NK-92 treated with Interleukin-12 subunit alpha and Interleukin-12 subunit beta, amount 100 ng/mL, for 24 hours (cell line): ENCODE measurements at regions not wholly inside any gene's neighbourhood (a gene's known extent, or its start where the extent isn't known, plus 50 kb on each side); places are given as distances from the start of the nearest gene placed in this dataset.

Source experiments
- DNase-seq: peaks from one replicate; lab custom pipeline; 2025; lab: John Stamatoyannopoulos, UW

GRCh38 chr1:221069986-221070385 is 190.7 kb downstream of the HLX start:
- DNase-seq, result no peak

DNA sequence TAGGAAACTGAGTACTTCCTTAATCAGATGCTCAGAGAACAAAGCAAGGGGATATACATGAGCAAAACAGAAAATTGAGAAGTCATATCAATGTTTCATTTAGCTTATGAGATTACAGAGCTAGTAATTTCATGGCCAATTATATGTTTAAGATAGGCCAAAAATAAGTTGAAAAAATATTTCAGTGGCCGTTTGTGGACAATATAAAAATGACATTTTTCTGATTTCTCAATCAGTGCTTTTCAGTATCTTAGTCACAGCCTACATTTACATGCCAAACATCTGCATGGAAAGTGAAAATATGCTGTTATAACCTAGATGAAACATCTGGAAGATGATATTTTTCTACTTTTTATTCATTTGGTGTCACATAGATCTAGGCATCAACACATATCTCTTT is 192.5 kb downstream of the HLX start:
- DNase-seq, result no peak

DNA sequence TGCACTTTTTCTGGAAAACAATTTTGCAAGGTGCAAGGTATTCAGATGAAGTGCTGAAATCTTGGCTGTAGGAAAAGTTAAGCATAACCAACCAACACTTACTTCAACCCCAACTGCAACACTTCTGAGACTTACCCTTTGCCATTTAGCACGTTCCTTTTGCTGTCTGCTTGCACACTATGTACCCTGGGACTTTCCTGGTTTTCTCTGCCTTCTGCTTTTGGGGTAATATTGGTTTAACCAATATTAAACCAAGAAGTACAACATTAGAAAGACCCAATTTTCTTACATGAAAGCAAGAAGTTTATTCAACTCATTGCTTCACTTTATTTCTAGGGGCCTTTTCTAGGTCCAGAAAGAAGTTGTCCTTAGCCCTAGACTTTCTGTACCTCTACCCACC is 193.0 kb downstream of the HLX start:
- no peak for DNase-seq

DNA sequence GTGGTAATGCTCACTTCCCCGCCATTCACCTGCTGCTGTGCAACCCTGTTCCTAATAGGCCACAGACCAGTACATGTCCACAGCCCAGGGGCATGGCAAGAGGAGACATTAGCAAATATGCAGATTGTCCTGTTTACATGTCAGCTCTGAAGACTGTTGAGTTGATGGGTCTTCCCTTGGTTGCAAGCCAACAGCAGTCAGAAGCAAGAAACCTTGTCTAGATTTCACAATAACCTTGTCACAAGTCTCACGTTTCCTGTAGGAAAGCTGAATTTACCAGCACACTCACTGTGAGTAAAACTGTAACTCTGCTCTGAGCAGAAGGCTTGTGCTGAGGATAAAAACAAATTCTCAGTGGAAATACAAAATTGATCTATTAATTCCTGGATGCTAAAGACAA is 195.1 kb downstream of the HLX start:
- DNase-seq, result no peak

GRCh38 chr1:221075911-221076310 is 196.7 kb downstream of the HLX start:
- no peak for DNase-seq

DNA sequence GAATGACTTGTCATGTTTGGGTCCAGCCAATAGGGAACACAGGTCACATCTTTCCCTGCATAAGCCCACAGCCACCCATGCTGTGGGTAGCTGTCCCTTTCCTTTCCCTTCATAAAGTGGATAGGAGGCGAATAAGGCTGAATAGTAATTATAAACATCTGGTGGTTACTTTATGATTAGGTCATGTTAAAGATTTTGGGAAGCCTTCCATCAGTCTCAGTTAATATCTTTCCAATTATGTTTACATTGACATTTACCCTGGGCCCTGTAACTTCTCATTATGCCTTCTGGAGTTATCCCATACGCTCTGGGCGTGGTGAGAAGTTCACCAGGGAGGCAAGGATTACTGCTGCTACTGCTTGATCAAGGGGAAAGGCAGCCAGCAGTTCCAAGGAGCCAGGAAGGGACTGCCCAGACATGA is 197.2 kb downstream of the HLX start:
- no peak for DNase-seq

- DNase-seq, result no peak
Observed at GRCh38 chr1:221078260-221078965, 199.2 kb downstream of the HLX start.

GRCh38 chr1:221083902-221084301 is 204.7 kb downstream of the HLX start:
- no peak for DNase-seq

- no peak for DNase-seq
Observed at GRCh38 chr1:221084681-221085080, 205.4 kb downstream of the HLX start.

DNA sequence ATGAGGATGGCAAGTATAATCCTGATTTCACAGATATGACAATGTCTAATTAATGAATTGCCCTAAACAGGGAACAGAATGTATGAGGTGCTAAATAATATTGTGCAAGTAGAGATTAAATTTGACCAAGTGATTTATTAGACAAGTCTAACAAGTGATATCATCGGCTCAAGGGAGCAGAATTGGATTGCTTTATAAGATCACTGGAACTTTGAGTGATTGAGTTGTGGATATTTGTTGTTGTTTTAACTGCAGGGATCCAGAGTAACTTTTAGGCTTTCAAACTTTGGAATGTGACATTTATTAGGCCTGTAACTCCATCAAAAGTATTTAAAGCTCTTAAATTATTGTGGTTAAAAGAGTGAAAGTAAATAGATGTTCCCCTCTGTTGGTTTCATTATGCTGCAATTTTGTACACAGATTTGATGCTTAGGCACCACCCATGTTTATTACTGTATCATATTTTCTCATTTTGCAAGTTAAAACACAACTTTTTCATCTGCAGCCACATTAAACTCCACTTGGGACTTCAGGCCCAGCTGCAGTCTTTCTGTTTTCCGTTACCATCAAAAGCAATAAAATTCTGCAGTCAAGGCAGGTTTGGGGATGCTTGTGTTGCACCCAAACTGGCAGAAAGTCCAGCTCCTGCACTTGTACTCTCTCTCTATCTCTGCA is 206.6 kb downstream of the HLX start:
- no peak for DNase-seq

DNA sequence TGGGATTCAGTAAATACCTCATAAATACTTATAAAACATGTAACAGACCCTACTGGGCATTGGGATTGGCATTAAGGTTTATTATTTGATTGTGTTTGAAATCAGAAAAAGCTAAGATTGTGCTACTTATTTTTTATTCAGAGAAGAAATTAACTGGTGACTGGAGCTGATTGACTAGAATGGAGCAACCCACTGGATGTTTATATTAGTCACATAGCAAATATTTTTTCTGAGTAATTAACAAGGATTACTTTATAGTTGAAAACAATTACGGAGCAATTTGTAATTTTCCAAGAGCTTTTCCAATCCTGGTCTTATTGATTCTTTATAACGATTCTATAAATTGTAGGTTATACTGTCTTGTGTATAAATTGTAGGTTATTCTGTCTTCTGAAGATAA is 208.7 kb downstream of the HLX start:
- no peak for DNase-seq

- DNase-seq, result no peak
Observed at GRCh38 chr1:221089273-221089672, 210.0 kb downstream of the HLX start.

DNA sequence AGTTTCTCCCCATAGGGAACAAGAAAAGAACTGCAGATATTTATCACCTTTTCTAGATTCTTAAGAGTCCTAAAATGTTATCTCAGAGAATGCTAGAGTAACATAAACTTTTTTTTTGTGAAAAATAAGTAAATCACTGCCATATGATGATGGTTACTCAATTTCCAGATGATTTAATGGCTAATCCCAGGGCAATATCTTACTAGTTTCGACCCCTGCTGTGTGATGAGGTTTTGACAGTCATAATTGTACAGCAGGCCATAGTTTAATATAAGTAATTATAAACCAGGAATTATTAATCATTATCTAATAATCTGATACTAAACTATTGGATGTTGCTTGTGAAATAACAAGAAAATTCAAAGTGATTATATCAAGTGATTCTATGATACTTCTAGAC is 210.6 kb downstream of the HLX start:
- DNase-seq, result no peak

GRCh38 chr1:221093903-221094791 is 214.9 kb downstream of the HLX start:
- DNase-seq, result no peak

DNA sequence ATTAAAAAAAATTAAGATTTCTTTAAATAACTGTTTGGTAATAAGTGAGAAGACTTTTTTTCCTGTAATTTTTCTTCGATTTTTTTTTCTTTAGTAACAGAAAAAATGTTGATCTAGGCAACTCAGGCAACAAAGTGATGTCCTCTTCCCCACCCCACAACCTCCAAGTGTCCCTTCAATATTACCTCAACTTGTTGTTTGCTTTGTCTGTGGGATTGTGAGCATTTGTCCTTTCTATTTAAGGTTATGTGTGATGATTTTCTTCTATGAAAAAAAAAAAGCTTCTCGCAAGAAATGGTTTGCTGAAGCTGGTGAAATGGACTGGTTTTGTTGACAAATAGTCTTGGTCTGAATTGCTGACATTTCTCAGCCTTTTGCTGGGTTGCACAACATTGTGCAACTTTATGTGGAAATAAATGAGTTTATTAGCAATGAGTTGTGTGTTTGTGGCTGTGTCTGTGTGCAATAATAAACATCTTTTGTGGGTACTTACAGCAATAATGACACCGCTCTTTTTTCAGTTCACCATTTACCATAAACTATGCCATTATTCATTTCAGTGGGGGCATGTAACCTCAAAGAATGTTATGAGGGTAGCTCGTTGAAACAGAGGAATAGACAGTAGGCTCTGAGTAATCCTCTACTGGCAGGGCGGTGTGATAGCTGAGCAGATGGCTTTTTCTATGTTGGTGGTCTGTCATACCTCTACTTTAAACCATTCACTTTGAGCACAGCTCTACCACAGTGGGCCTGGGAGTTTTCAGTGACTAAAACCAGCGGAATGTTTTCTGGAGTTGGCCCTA is 218.4 kb downstream of the HLX start:
- DNase-seq, result no peak

DNA sequence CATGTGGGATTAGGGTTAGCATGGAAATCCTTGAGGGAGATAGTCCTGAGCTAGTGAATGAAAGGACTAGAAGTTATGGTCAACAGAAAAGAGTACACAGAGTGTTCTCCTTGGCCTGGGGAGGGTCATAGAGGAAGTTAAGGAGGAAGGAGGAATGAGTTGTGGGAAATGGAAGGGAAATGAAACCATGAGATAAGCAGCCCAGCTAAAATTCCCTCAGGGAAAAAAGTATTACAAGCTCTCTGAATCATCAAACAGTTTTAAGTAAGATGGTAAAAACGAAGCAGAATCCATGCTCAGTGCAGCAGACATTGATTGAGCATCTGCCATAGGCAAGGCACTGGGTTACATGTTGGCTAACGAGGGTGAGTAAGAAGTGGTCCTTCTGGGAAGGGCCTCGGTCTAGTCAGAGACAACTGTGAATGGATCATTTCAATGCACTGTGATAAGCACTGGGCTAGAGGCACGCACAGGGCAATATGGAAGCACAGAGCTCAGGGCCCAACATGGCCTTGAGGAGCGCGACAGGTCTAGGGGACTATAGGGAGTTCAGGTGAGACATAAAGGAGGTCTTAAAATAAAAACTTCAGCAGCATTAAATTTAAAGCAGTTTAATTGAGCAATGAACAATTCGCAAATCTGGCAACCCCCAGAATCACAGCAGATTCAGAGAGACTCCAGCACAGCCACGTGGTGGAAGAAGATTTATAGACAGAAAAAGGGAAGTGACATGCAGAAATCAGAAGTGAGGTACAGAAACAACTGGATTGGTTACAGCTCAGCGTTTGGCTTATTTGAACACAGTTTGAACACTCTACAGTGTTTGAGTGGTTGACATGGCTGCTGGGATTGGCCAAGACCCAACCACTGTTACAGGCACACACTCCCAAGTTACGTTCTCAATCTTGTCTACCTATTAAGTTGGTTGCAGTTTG is 219.5 kb downstream of the HLX start:
- no peak for DNase-seq

DNA sequence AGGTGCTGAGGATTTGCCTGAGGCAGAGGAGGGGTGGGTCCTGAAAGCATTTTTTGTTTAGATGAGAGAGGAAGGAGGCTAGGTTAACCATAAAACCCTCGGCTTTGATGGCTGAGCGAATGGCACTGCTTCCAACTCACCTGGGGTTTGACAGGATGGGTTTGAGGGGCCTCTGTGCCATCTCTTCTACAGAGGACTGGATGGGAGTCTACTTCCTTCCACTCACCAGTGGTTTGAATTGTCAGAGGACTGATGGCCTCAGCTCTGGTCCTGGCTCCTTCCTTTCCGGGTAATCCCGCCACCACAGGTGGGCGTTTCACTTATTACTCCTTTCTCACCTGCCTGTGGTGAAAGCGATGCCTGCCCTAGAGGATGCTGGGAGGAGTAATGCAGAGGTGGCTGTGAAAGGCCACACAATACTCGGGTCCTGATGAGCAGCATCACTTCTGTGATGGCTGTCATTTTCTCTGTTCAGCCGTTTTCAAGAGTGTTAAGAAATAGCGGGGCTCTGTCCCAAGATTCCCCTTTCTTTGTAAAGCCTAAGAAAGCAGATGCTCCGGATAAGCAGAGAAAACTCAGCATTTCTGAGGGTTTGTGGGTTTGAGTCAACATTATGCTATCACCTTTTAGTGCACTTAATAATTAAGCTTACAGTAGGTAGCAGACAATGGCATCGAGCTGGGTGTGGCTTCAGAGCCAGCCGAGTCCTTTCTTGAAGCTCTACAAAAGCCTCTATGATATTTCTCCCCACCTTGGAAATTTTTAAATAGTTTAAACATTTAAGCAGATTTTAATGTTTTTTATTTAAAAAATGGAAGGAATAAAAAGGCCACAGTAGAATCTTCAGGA is 220.7 kb downstream of the HLX start:
- DNase-seq, result peak; percentile 51

GRCh38 chr1:221100611-221101010 is 221.4 kb downstream of the HLX start:
- DNase-seq, result no peak

DNA sequence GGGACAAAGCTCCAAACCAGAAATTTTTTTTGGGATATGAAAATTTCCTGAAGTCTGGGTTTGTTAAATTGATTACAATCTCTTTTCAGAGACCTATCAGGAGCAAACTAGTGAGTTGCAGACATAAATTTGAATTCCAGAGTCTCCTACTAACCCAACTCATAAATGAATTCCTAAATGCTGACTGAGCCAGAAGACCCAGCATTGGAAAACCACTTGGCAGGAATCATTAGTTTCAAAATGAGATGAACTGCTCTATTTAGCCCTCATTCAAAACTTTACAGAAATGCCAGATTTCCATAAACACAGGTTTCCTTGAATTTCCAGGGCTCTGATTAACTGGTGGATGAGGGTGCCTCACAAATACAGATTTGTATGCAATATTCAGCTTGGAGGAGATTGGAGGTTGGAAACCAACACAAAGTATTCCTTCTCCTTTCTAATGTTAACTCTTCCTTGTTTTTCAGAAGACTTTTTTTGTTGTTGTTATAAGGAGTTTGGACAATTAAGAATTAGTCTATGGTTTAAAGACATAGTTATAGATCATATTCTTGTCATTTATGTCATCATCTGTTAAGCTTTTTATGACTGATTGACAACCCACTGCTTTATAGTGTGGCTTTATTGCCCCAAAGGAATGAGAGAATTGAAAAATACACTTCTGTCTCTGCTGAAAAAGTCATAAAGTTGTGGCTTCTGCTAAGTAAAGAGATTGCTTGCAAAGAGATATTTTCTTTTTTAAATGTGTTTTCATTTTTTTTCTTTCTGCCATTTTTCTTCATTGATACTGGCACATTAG is 222.8 kb downstream of the HLX start:
- DNase-seq, result no peak
